HT1080 (cell line): ENCODE measurements at regions not wholly inside any gene's neighbourhood (a gene's known extent, or its start where the extent isn't known, plus 50 kb on each side); places are given as distances from the start of the nearest gene placed in this dataset.
A peak's percentile ranks its signal among the peaks of the same experiment; 100 is the strongest.
"Not testable (repeated sequence)": the region's sequence is repeated elsewhere in the genome, so short reads cannot be mapped to it uniquely, and the experiment has no call there.

ENCODE experiments used
- DNase-seq: peaks from one replicate; pipeline ENCODE4 v3.0.0-alpha.2; 2015; ENCODE audit warnings: low read depth

GRCh38 chr18:43341014-43341413 lies 63.7 kb upstream of the SYT4 start:
- DNase-seq = no peak

DNA sequence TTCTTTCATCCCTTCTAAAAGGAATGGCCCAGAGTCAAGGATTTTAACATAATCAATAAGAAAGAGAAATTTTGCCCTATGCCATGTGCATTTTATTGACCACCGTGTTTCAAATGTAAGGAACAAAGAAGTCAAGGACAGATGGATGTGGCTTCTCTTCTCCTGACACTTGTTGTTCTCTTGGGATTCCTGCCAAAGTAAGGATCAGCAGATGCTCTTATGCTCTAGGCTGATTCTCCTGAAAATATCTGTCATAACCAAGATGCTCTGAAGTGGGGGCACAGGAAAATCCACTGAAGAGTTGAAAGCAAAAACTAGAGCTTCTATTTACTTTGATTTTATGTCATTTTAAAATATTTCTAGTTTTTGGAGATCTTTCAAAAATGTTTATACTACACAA lies 72.9 kb upstream of the SYT4 start:
- no peak for DNase-seq

- no peak for DNase-seq
Measured at GRCh38 chr18:43364535-43364934, 87.2 kb upstream of the SYT4 start.

GRCh38 chr18:43367895-43368294 lies 90.6 kb upstream of the SYT4 start:
- no peak for DNase-seq

DNA sequence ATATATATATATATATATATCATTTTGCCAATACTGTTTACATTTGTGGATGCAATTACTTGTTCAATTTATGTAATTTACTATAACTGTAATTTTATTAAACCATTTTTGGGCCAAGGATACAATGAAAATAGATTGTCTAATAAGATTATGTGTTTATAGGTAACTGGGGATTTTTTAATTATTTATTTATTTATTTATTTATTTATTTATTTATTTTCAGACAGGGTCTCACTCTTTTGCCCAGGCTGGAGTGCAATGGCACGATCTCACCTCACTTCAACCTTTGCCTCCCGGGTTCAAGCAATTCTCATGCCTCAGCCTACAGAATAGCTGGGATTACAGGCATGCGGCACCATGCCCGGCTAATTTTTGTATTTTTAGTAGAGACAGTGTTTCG lies 92.0 kb upstream of the SYT4 start:
- DNase-seq = not testable (repeated sequence)

DNA sequence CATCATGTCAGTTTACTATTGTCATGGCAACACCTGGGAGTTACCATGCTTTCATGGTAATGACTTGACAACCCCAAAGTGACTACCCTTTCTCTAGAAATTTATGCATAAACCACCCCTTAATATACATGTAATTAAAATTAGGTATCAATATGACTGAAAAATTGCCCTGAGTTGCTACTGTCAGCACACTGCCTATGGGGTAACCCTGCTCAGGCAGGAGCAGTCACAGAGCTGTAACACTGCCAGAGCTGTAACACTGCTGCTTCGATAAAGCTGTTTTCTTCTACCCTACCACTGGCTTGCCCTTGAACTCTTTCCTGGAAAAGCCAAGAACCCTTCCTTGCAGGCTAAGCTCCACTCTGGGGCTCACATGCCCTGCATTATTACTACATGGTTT lies 95.5 kb upstream of the SYT4 start:
- DNase-seq = no peak

DNA sequence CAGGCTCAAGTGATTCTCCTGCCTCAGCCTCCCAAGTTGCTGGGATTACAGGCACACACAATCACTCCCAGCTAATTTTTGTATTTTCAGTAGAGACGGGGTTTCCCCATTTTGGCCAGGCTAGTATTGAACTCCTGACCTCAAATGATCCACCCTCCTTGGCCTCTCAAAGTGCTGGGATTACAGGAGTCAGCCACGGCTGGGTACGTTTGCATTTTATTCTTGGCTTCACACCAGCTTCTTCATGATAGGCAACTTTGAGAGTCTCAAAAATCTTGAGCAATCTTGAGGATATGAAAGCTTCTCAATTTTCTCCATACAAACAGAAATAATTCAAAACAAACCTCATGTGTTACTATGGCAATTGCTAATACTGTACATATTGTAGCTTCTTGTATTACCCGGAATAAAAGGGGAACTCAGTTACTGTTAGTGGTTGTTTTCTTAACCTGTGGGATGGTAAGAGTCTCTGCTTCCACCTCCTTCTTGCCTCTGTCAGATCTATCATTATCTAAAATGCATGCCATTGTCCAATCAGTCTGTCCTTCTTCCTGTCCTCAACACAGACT lies 102.9 kb upstream of the SYT4 start:
- DNase-seq = no peak

DNA sequence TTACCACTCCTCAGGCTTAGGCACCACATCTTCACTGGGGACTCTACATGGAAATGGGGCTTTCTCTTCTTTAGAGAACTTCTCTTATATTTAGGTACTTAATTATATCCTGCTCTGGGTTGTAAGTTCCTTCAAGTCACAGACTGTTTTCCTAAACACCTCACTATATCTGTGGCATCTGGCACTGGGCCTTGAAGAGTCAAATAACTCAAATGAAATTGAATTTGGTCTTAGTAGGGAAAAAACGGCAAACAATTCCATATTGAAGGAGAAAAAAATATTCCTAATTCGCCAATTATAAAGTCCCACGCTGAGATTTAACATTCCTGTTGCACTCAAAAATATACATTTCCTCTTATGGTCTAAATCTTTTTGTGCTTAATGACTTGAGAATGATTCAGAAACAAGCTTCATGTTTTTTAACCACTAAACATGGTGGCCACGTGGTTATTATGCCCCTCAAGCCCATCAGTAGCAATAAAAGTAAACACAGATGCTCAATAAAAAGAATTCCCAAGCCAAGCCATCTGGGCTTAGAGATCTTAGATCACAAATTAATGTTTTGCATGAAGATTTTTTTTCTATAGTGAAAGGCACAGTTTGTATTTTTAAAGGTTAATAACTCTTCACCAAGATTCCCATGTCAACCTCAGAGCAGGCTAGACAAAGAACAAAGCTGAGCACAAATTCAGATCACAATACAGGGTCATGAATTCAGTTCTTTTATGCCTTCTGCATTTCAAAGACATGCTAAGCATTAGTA lies 105.5 kb upstream of the SYT4 start:
- DNase-seq = no peak

DNA sequence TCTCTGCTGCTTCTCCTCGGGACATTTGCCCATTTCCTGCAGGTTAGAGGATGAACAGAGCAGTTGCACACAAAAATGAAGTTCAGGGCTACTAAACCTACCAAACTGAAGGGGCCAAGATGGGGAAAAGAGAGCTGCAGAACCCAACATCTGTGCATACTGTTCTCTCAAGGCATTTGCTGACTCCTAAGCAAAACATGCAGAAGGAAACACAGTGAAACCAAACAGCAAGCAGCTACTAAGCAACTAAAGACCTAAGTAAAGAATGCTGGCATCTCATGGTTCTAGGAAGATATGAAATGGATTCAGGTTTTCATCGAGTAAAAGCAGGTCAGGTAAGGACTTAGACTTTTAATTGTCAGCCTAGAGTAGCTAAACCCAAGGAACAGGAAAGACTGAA lies 111.9 kb upstream of the SYT4 start:
- no peak for DNase-seq

DNA sequence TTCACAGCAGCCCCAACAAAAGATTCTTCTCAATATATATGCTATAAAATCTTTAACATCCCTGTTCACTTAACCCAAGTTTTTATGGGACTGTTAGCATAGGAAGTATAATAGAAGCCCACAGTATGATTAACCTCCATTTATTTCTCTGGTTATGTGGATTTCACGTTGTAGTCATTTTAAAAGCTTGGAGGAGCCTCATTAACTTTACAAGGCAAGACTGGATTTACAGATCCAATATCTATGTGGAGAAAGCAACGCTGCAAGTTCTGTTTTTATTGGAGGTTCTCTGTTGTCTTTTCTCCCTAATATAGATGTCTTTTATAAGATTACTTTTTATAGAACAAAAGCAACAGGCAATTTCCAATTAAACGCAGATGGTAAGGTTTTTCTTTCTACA lies 114.9 kb upstream of the SYT4 start:
- DNase-seq = no peak

DNA sequence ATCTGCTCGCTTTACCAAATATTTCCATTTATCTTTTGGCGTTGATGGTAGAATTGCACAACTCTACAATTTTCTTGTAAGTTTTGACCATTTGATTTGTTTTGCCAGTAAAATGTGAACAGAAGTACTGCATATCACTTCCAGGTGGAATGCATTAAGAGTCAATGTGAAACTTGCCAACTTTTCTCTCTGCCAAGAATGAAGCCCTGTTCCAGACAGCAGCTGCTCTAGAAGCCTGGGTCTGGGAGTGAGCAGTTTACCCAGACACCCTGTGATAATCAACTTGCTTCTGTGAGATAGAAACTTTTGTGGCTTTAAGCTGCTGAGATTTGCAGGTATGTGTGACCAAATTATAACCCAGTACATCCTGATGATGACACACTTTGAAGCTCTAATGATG lies 115.9 kb upstream of the SYT4 start:
- no peak for DNase-seq

GRCh38 chr18:43396266-43396665 lies 119.0 kb upstream of the SYT4 start:
- no peak for DNase-seq

GRCh38 chr18:43398601-43399000 lies 121.3 kb upstream of the SYT4 start:
- no peak for DNase-seq

DNA sequence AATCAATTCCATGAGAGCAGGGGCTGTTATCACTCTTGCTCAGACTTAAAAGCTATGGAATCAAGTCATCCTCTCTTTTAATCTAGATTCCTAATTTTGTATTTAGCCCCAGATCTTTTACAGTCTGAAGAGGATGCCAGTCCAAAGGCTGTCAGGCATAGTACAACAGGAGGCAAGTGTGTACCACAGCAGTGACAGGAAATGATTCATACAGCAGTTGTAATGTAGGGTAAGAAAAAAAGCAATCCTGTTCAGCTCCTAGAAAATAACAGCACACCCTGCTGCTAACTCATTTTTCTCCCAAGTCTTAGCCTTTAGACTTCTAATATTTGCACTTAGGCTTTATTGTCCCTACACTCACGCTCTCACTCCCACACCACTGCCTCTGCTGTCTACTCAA lies 127.8 kb upstream of the SYT4 start:
- peak; percentile 84 for DNase-seq

DNA sequence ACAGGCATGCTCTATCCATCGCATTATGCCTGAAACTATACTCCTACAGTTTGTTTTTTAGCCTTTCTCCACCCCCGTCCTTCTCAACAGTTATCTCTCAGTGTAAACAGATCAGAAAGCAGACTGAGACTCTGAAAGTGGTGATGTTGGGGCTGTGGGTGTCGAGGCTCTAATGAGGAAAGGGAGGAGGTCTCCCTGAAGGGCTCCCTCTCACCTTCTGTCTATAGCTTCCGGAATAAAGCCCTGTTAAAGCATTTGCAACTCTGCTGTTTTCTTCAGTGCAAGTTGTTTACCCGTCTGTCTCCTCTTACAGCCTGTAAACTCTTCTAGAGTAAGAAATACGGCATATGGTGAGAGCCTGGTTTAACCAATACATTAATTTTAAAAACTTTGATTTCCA lies 136.7 kb upstream of the SYT4 start:
- no peak for DNase-seq

DNA sequence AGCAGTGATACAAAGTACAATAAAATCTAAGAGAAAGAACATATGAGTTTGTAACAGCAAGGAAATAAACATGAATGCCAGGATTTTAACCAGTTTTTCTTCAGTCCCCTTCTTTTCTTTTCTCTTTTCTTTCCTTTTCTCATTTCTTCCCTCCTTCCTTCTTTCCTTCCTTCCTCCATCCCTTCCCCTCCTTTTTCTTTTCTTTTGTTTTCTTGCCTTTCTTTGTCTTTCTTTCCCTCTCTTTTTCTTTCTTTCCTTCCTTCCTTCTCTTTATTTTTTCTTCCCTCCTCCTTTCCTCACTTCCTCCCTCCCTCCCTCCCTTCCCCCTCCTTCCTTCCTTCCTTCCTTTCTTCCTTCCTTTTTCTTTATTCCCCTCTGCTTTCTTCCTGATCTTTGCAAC lies 142.8 kb upstream of the SYT4 start:
- no peak for DNase-seq

GRCh38 chr18:43420950-43421349 lies 143.7 kb upstream of the SYT4 start:
- no peak for DNase-seq

DNA sequence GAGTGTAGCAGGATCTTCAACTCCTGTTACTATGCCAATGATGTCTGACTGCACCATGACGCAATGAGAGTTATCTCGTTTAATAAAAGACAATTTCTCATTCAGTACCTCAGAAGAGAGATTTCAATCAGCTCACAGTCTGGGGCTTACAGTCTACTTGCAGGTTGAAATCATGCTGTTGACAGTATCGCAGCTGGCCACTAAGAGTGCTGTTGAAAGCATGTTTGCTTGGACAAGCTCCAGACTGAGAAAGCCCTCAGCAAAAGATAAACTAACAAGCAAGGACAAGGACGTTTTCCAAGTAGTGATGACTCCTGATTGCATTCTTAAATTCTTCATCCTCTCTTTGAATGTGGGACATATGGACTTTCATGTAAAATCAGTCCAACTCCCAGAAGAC lies 145.2 kb upstream of the SYT4 start:
- DNase-seq = no peak

- no peak for DNase-seq
Measured at GRCh38 chr18:43435851-43436250, 158.6 kb upstream of the SYT4 start.

DNA sequence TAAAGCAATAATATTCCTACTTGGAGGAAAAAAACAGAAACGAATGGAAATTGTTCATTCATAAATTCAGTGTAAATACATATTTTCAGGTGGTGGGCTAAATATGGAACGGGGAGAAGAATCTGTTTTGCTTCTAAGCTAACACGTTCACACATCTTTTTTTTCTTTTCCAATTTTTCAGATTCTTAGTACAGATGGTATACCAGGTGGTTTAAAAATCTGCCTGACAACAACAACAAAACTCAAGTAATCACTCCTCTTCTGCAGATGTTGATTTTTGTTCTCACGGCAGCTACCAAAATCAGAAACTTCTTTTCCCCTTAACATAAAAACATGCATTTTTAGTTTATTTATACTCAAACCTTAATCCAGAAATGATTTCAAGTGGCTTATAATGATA lies 164.8 kb upstream of the SYT4 start:
- DNase-seq = no peak

- DNase-seq = no peak
Measured at GRCh38 chr18:43442571-43442970, 165.3 kb upstream of the SYT4 start.

DNA sequence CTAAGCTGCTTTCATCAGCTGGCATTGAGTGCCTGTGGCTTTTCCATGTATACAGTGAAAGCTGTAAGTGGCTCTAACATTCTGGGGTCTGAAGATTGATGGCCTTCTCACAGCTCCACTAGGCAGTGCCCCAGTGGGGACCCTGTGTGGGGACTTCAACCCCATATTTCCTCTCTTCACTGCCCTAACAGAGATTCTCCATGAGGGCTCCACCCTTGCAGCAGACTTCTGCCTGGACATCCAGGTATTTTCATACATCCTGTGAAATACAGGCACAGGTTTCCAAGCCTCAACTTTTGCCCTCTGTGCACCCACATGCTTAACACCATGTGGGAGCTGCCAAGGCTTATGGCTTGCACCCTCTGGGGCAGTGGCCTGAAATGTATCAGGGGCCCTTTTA lies 188.2 kb upstream of the SYT4 start:
- DNase-seq = no peak

GRCh38 chr18:43471873-43472272 lies 194.6 kb upstream of the SYT4 start:
- no peak for DNase-seq

DNA sequence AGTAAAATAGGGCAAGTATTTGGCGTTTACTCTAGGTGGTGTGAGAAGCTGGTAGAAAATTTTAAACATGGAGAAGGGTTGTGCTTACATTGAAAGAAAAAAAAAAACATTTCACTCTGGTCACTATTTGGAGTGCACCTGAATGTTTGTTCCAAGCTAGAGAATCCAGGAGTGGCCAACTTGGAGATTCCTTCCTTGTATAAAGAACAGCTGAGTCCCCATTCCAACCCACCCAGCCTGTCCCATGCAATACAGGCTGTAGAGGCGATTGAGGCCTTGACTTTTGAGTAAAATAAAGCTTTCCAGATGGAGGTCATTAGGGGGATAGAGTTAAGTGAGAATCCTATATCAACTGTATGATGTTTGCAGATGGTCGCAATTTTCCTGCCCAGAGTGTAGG lies 203.8 kb upstream of the SYT4 start:
- no peak for DNase-seq
